ENCODE measurements at regions not wholly inside any gene's neighbourhood (a gene's known extent, or its start where the extent isn't known, plus 50 kb on each side); places are given as distances from the start of the nearest gene placed in this dataset.

GRCh38 chr6:43950051-43950605 is 177.1 kb downstream of the MRPL14 start:
- TF ChIP-seq BACH2 (CRISPR knock-in tag; IDR thresholded peaks at IDR 0.05; ENCODE audit: borderline replicate concordance) (no peak), CREB5 (CRISPR knock-in tag; IDR thresholded peaks at IDR 0.05; ENCODE audit: low read depth) (no peak), ZFP3 (CRISPR knock-in tag; IDR thresholded peaks at IDR 0.05) (no peak), SNAI2 (CRISPR knock-in tag; IDR thresholded peaks at IDR 0.05) (no peak), POU6F1 (CRISPR knock-in tag; IDR thresholded peaks at IDR 0.05; ENCODE audit: borderline replicate concordance, low read depth) (no peak), PPARA (CRISPR knock-in tag; IDR thresholded peaks at IDR 0.05; ENCODE audit: borderline replicate concordance) (no peak), PATZ1 (CRISPR knock-in tag; IDR thresholded peaks at IDR 0.05; ENCODE audit: borderline replicate concordance) (no peak), ZNF70 (CRISPR knock-in tag; IDR thresholded peaks at IDR 0.05) (no peak), OSR1 (CRISPR knock-in tag; IDR thresholded peaks at IDR 0.05) (no peak), ZC3H10 (CRISPR knock-in tag; IDR thresholded peaks at IDR 0.05) (no peak), TSHZ2 (CRISPR knock-in tag; IDR thresholded peaks at IDR 0.05) (no peak), ZNF8 (CRISPR knock-in tag; IDR thresholded peaks at IDR 0.05) (no peak), ISL1 (CRISPR knock-in tag; IDR thresholded peaks at IDR 0.05) (no peak), ZNF565 (CRISPR knock-in tag; conservative IDR thresholded peaks at IDR 0.05; ENCODE audit: low read depth) (no peak), ESRRG (CRISPR knock-in tag; IDR thresholded peaks at IDR 0.05) (no peak), ARNTL (CRISPR knock-in tag; IDR thresholded peaks at IDR 0.05; ENCODE audit: borderline replicate concordance, low read depth) (no peak), RARB (CRISPR knock-in tag; IDR thresholded peaks at IDR 0.05) (no peak), CSRNP3 (CRISPR knock-in tag; IDR thresholded peaks at IDR 0.05) (no peak)
- no peak for ATAC-seq

GRCh38 chr6:43949551-43949991 is 177.7 kb downstream of the MRPL14 start:
- no peak for TF ChIP-seq CREB5 (CRISPR knock-in tag; IDR thresholded peaks at IDR 0.05; ENCODE audit: low read depth)
- no peak for TF ChIP-seq OSR1 (CRISPR knock-in tag; IDR thresholded peaks at IDR 0.05)
- no peak for TF ChIP-seq ARNTL (CRISPR knock-in tag; IDR thresholded peaks at IDR 0.05; ENCODE audit: borderline replicate concordance, low read depth)
- TF ChIP-seq ZNF8 (CRISPR knock-in tag; IDR thresholded peaks at IDR 0.05): no peak
- TF ChIP-seq POU6F1 (CRISPR knock-in tag; IDR thresholded peaks at IDR 0.05; ENCODE audit: borderline replicate concordance, low read depth): no peak
- TF ChIP-seq CSRNP3 (CRISPR knock-in tag; IDR thresholded peaks at IDR 0.05): no peak
- no peak for TF ChIP-seq ZFP3 (CRISPR knock-in tag; IDR thresholded peaks at IDR 0.05)
- no peak for ATAC-seq
